Ascending aorta (tissue), 2 donors: ENCODE measurements at regions not wholly inside any gene's neighbourhood (a gene's known extent, or its start where the extent isn't known, plus 50 kb on each side); places are given as distances from the start of the nearest gene placed in this dataset.

Experiments used
- DNase-seq, 2 donors: peaks; one replicate each; pipeline ENCODE4 v3.0.0-alpha.2; 2019; ENCODE audit warnings: low spot score in 2 of 2
- H3K27ac ChIP-seq, 2 donors: fragments of 200-600 bp; sonication (generic); one replicate each; pipeline ENCODE4 v1.5.1; 2016 to 2017; ENCODE audit warnings: mild to moderate bottlenecking in 1 of 2
- H3K27me3 ChIP-seq: fragments of 200-600 bp; sonication (generic); one replicate; pipeline ENCODE4 v1.5.1; 2017
- H3K36me3 ChIP-seq, 2 donors: fragments of 200-600 bp; sonication (generic); one replicate each; pipeline ENCODE4 v1.5.1; 2016
- H3K4me1 ChIP-seq, 2 donors: fragments of 200-600 bp; sonication (generic); one replicate each; pipeline ENCODE4 v1.5.1; 2016 to 2017; ENCODE audit warnings: mild to moderate bottlenecking in 1 of 2
- H3K4me3 ChIP-seq, 2 donors: fragments of 200-600 bp; sonication (generic); one replicate each; pipeline ENCODE4 v1.5.1; 2016 to 2017; ENCODE audit warnings: mild to moderate bottlenecking in 1 of 2
- H3K9me3 ChIP-seq, 2 donors: fragments of 200-600 bp; sonication (generic); one replicate each; pipeline ENCODE4 v1.5.1; 2016
- intact Hi-C: fragments of 100-400 bp; cut with DNase I; formaldehyde crosslinking; loops from one replicate; pipeline ENCODE4 v1.15.1; 2023
- TF ChIP-seq, protein P1 (sequence below), 3 experiments: fragments of 200-600 bp in 2 of 3; fragments of 450-650 bp in 1 of 3; sonication (generic) in 2 of 3; IDR thresholded peaks; one replicate each; pipeline ENCODE4 v1.5.1; 2016 to 2019; ENCODE audit warnings: antibody characterized with exemption in 3 of 3, mild to moderate bottlenecking in 1 of 3, moderate library complexity in 1 of 3

DNA sequence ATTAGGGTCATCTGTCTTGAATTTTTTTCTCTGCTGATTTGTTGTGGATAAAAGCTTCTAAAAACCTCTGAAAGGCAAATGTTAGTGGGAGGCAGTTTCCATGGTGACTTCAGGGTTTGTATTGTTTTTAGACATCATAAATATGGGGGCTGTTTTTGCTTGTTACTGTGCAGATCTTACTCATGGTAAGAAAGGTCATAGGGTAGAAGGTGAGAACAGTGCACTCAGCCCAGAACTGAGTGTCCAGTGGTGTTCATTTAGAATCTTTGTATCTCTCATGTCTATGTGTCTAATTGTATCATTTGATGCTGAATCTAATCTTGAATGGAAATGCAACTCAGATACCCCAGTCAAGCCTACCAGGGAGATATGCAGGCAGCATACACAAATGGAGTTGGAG lies 609.8 kb downstream of the ZNF674 start:
- Histone ChIP-seq H3K4me1 (no peaks in the 10 kb centered on the region), H3K9me3 (no peaks in the 10 kb centered on the region), H3K36me3 (no peaks in the 10 kb centered on the region), H3K27ac (no peak overlapping the region), H3K4me3 (no peak overlapping the region), H3K27me3 (no peaks in the 10 kb centered on the region)
- no peak for DNase-seq
- TF ChIP-seq, protein P1, sequence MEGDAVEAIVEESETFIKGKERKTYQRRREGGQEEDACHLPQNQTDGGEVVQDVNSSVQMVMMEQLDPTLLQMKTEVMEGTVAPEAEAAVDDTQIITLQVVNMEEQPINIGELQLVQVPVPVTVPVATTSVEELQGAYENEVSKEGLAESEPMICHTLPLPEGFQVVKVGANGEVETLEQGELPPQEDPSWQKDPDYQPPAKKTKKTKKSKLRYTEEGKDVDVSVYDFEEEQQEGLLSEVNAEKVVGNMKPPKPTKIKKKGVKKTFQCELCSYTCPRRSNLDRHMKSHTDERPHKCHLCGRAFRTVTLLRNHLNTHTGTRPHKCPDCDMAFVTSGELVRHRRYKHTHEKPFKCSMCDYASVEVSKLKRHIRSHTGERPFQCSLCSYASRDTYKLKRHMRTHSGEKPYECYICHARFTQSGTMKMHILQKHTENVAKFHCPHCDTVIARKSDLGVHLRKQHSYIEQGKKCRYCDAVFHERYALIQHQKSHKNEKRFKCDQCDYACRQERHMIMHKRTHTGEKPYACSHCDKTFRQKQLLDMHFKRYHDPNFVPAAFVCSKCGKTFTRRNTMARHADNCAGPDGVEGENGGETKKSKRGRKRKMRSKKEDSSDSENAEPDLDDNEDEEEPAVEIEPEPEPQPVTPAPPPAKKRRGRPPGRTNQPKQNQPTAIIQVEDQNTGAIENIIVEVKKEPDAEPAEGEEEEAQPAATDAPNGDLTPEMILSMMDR (IDR thresholded peaks at IDR 0.05): no peak
- intact Hi-C loops: no loop called here

DNA sequence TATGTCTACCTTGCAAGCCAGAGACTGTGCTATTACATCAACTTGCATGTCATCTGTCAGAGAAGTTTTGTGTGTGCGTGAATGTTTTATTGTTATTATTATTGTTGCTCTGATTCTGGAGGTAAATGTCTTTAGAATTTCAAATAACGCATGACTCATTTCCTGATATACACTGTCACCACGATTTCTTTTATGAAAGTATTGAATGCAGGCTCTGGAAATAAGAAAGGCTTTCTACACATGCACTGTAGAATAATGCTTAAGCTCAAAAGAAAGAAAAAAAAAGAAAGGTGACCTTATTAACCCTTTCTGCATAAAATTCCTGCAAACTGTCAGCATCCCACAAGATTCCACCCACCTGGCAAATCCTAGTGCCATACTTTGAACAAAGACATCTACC lies 632.9 kb downstream of the ZNF674 start:
- DNase-seq: no peak
- H3K27ac ChIP-seq: no peak overlapping the region

DNA sequence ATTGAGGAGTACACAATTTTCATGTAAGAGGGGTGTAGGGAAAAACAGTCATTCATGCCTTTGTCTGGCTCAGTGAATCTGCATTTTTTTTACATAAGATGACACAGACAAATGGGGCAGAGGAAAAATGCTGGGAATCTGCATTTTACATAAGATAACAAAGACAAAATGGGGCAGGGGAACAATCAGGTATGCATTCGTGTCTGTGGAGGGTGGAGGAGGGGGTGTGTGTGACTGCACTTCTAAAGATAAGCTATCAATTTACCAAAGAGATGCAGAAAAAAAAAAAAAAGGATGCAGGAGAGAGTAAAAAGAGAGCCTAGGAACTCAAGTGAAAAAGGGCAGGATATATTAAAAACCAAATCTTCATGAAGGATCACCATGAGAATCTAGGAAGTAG lies 637.4 kb downstream of the ZNF674 start:
- TF ChIP-seq, protein P1 (IDR thresholded peaks at IDR 0.05): no peak
- Histone ChIP-seq H3K4me1 (no peaks in the 10 kb centered on the region), H3K4me3 (no peak overlapping the region), H3K36me3 (no peaks in the 10 kb centered on the region), H3K27ac (no peak overlapping the region), H3K27me3 (no peaks in the 10 kb centered on the region), H3K9me3 (no peaks in the 10 kb centered on the region)
- no peak for DNase-seq
- intact Hi-C loops: no loop called here

More for the DNA sequence above, 632.9 kb downstream of the ZNF674 start:
- no peaks in the 10 kb centered on the region for H3K4me1 ChIP-seq
- no peak overlapping the region for H3K4me3 ChIP-seq
- no peaks in the 10 kb centered on the region for H3K36me3 ChIP-seq
- intact Hi-C loops: no loop called here
- no peaks in the 10 kb centered on the region for H3K27me3 ChIP-seq
- TF ChIP-seq, protein P1 (IDR thresholded peaks at IDR 0.05): no peak
- no peaks in the 10 kb centered on the region for H3K9me3 ChIP-seq

DNA sequence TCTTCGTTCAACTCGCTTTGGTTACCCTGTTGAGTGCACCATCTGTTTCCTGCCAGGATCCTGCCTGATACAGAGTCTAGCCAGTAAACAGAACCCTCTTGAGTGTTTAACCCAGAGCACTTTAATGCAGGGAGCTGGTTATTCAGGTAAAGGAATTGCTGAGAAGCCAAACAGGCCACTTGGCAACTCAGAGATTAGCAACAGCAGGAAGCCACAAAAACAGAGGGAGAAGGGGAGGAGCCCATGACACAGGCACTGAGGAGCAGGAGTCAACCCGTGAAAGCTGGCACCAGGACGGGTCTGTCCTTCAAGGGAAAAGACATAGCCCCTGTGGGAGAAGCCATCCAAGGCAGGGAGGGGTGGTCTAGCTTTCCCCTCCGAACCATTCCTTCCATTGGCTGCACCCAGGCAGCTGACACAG lies 641.4 kb downstream of the ZNF674 start:
- no peak for DNase-seq
- intact Hi-C loops: no loop called here
- Histone ChIP-seq H3K4me1 (no peaks in the 10 kb centered on the region), H3K27me3 (no peaks in the 10 kb centered on the region), H3K4me3 (no peak overlapping the region), H3K9me3 (no peaks in the 10 kb centered on the region), H3K36me3 (no peaks in the 10 kb centered on the region), H3K27ac (no peak overlapping the region)
- TF ChIP-seq, protein P1 (IDR thresholded peaks at IDR 0.05): no peak

DNA sequence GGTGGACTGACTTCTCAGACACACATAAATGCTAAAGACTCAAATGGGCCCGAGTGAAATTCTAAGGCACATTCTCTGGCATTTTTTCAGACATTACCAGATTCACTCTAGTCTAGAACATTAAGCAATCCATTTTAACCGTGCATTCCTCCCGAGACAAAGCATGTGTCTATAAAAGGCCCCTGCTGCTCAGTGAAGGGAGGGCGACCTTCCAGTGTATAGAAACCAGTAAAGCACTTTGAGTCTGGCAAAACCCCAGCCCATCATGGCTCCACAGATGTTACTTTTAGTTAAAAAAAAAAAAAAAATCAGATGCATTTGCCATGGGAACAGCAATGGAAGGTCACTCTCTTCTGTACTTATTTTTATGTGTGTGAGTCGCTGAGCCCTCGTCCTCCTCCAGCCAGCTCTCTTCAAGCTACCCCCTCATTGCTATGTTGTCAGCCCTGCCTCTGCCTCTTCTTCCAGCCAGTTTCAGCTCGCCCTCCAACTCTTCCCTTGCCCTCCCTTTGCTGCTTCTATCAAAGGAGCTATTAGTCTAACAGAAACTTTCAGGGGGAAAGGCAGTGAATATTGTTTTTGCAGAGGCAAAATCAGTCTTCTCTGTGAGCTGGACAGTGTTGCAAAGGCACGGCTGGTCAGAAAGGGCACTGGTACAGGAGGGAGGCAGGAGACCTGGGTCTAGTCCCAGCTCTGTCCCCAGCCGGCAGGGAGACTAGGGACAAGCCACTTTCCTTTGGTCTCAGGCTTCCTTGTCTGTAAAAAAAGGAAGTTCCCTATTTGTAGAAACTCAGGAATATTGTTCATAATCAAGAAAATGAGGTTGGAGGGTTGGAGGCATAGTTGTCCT lies 644.2 kb downstream of the ZNF674 start:
- no peak overlapping the region for H3K27ac ChIP-seq
- DNase-seq: no peak
- intact Hi-C loops: no loop called here
- no peaks in the 10 kb centered on the region for H3K36me3 ChIP-seq
- TF ChIP-seq, protein P1 (IDR thresholded peaks at IDR 0.05): no peak
- no peaks in the 10 kb centered on the region for H3K9me3 ChIP-seq
- H3K4me3 ChIP-seq: no peak overlapping the region
- H3K4me1 ChIP-seq: no peaks in the 10 kb centered on the region
- no peaks in the 10 kb centered on the region for H3K27me3 ChIP-seq
